ENCODE measurements at regions not wholly inside any gene's neighbourhood (a gene's known extent, or its start where the extent isn't known, plus 50 kb on each side); places are given as distances from the start of the nearest gene placed in this dataset.
"Not testable (repeated sequence)": the region's sequence is repeated elsewhere in the genome, so short reads cannot be mapped to it uniquely, and the experiment has no call there.

GRCh38 chr6:168960551-168961263, 292.9 kb downstream of the THBS2 start:
- no peak for DNase-seq

GRCh38 chr6:168959696-168960095, 293.9 kb downstream of the THBS2 start:
- no peak for DNase-seq

- DNase-seq: peak; percentile 84
Measured at GRCh38 chr6:168956884-168957730, 296.5 kb downstream of the THBS2 start.

- DNase-seq: no peak
Measured at GRCh38 chr6:168956141-168956838, 297.4 kb downstream of the THBS2 start.

- DNase-seq: no peak
Measured at GRCh38 chr6:168953461-168953860, 300.2 kb downstream of the THBS2 start.

GRCh38 chr6:168951217-168951616, 302.4 kb downstream of the THBS2 start:
- DNase-seq: no peak

GRCh38 chr6:168950858-168951214, 302.8 kb downstream of the THBS2 start:
- no peak for DNase-seq

GRCh38 chr6:168949981-168950857, 303.4 kb downstream of the THBS2 start:
- no peak for DNase-seq

- DNase-seq: no peak
Measured at GRCh38 chr6:168948990-168949531, 304.6 kb downstream of the THBS2 start.

GRCh38 chr6:168948002-168948401, 305.6 kb downstream of the THBS2 start:
- no peak for DNase-seq

GRCh38 chr6:168943231-168943905, 310.3 kb downstream of the THBS2 start:
- DNase-seq: no peak

GRCh38 chr6:168942646-168943045, 311.0 kb downstream of the THBS2 start:
- no peak for DNase-seq

- DNase-seq: no peak
Measured at GRCh38 chr6:168941036-168941435, 312.6 kb downstream of the THBS2 start.

GRCh38 chr6:168939796-168940195, 313.9 kb downstream of the THBS2 start:
- no peak for DNase-seq

- no peak for DNase-seq
Measured at GRCh38 chr6:168939041-168939440, 314.6 kb downstream of the THBS2 start.

GRCh38 chr6:168938546-168938945, 315.1 kb downstream of the THBS2 start:
- DNase-seq: no peak

GRCh38 chr6:168937054-168937453, 316.6 kb downstream of the THBS2 start:
- no peak for DNase-seq

- no peak for DNase-seq
Measured at GRCh38 chr6:168935628-168936010, 318.0 kb downstream of the THBS2 start.

- no peak for DNase-seq
Measured at GRCh38 chr6:168934660-168935627, 318.7 kb downstream of the THBS2 start.

GRCh38 chr6:168932171-168932570, 321.5 kb downstream of the THBS2 start:
- not testable (repeated sequence) for DNase-seq

- not testable (repeated sequence) for DNase-seq
Measured at GRCh38 chr6:168931072-168931471, 322.6 kb downstream of the THBS2 start.

Measured in NCI-H1092 treated with DMSO at 0.1 percent for 48 hours (cell line).